CD4-positive, CD25-positive, alpha-beta regulatory T cell (primary cell): ENCODE measurements at regions not wholly inside any gene's neighbourhood (a gene's known extent, or its start where the extent isn't known, plus 50 kb on each side); places are given as distances from the start of the nearest gene placed in this dataset.
A peak's percentile ranks its signal among the peaks of the same experiment; 100 is the strongest.

Source experiments
- ATAC-seq, 2 donors: fragments of 150-1000 bp; cut with Tn5 transposase; one replicate each; pipeline ENCODE4 v1.10.0; 2021; ENCODE audit warnings: low read depth in 2 of 2, moderate number of reproducible peaks in 2 of 2, moderate library complexity in 1 of 2
- DNase-seq, 3 donors: peaks; one replicate each; pipeline versions ENCODE4 v3.0.0 to v3.0.0-alpha.2; 2012 to 2022; ENCODE audit warnings: mixed read lengths in 1 of 3
- H3K27ac ChIP-seq: one replicate; pipeline ENCODE4 v1.7.0; 2013; ENCODE audit warnings: mild to moderate bottlenecking, low read length; ENCODE audit not compliant: insufficient read depth, poor library complexity, severe bottlenecking
- H3K27me3 ChIP-seq: one replicate; pipeline ENCODE4 v1.7.0; 2013; ENCODE audit warnings: low read length; ENCODE audit not compliant: control insufficient read depth, insufficient read depth
- H3K36me3 ChIP-seq: one replicate; pipeline ENCODE4 v1.7.0; 2013; ENCODE audit warnings: mild to moderate bottlenecking, low read length, moderate library complexity; ENCODE audit not compliant: control insufficient read depth, insufficient read depth
- H3K4me1 ChIP-seq: 2 replicates; pipeline ENCODE4 v1.7.0; 2013; ENCODE audit warnings: mild to moderate bottlenecking, low read length; ENCODE audit not compliant: insufficient read depth, control insufficient read depth, poor library complexity, severe bottlenecking
- H3K4me3 ChIP-seq: one replicate; pipeline ENCODE4 v1.7.0; 2013; ENCODE audit warnings: low read depth, mild to moderate bottlenecking, low read length, moderate library complexity
- H3K9me3 ChIP-seq, 2 experiments: 1 replicate in 1 of 2; 2 replicates in 1 of 2; pipeline ENCODE4 v1.7.0; 2013; ENCODE audit warnings: low read length in 2 of 2, mild to moderate bottlenecking in 1 of 2, moderate library complexity in 1 of 2; ENCODE audit not compliant: control insufficient read depth in 2 of 2
- H3K27ac Mint-ChIP-seq, 3 donors: one replicate each; pipeline ENCODE4 v1.8.0; 2020 to 2022; ENCODE audit warnings: mild to moderate bottlenecking in 3 of 3, mixed read lengths in 3 of 3, moderate library complexity in 2 of 3
- H3K27me3 Mint-ChIP-seq: one replicate; pipeline ENCODE4 v1.8.0; 2022; ENCODE audit warnings: mild to moderate bottlenecking, mixed read lengths
- H3K36me3 Mint-ChIP-seq: one replicate; pipeline ENCODE4 v1.8.0; 2020; ENCODE audit warnings: mixed read lengths
- H3K4me1 Mint-ChIP-seq, 4 donors: one replicate each; pipeline ENCODE4 v1.8.0; 2020 to 2022; ENCODE audit warnings: mixed read lengths in 4 of 4, mild to moderate bottlenecking in 1 of 4
- H3K4me3 Mint-ChIP-seq, 4 donors: one replicate each; pipeline ENCODE4 v1.8.0; 2020 to 2022; ENCODE audit warnings: mild to moderate bottlenecking in 4 of 4, mixed read lengths in 4 of 4, moderate library complexity in 3 of 4
- H3K9me3 Mint-ChIP-seq, 7 donors: one replicate each; pipeline ENCODE4 v1.8.0; 2020 to 2022; ENCODE audit warnings: mixed read lengths in 7 of 7, mild to moderate bottlenecking in 3 of 7, moderate library complexity in 2 of 7

GRCh38 chr18:70892381-70892780, 603.5 kb downstream of the SOCS6 start:
- Mint-ChIP-seq H3K36me3 (no peaks in the 10 kb centered on the region), H3K27ac (no peak overlapping the region)

GRCh38 chr18:70870292-70870691, 581.4 kb downstream of the SOCS6 start:
- Histone ChIP-seq H3K4me3 (no peak overlapping the region), H3K4me1 (no peaks in the 10 kb centered on the region)

More at GRCh38 chr18:70892381-70892780, 603.5 kb downstream of the SOCS6 start:
- H3K4me1 ChIP-seq, result no peaks in the 10 kb centered on the region
- no peak overlapping the region for H3K4me3 Mint-ChIP-seq
- no peak overlapping the region for H3K27ac ChIP-seq
- no peak for DNase-seq
- no peaks in the 10 kb centered on the region for H3K27me3 Mint-ChIP-seq
- H3K4me3 ChIP-seq, result no peak overlapping the region
- no peaks in the 10 kb centered on the region for H3K36me3 ChIP-seq
- H3K4me1 Mint-ChIP-seq, result no peaks in the 10 kb centered on the region
- no peaks in the 10 kb centered on the region for H3K9me3 ChIP-seq
- H3K27me3 ChIP-seq, result no peaks in the 10 kb centered on the region
- no peak for ATAC-seq
- peaks cover 0 to 6% (median 3%) of the 10 kb centered on the region in 7 donors for H3K9me3 Mint-ChIP-seq

GRCh38 chr18:70848329-70848728, 559.5 kb downstream of the SOCS6 start:
- no peak overlapping the region for H3K27ac ChIP-seq
- no peaks in the 10 kb centered on the region for H3K9me3 ChIP-seq
- H3K4me3 Mint-ChIP-seq, result no peak overlapping the region
- no peaks in the 10 kb centered on the region for H3K27me3 ChIP-seq
- H3K36me3 Mint-ChIP-seq, result no peaks in the 10 kb centered on the region
- no peak for ATAC-seq
- DNase-seq, result no peak
- peaks cover 0 to 3% (median 0%) of the 10 kb centered on the region in 4 donors for H3K4me1 Mint-ChIP-seq
- H3K4me1 ChIP-seq, result no peaks in the 10 kb centered on the region
- no peaks in the 10 kb centered on the region for H3K27me3 Mint-ChIP-seq
- peaks cover 0 to 2% (median 0%) of the 10 kb centered on the region in 7 donors for H3K9me3 Mint-ChIP-seq
- no peak overlapping the region for H3K27ac Mint-ChIP-seq
- no peak overlapping the region for H3K4me3 ChIP-seq
- H3K36me3 ChIP-seq, result no peaks in the 10 kb centered on the region

More at GRCh38 chr18:70870292-70870691, 581.4 kb downstream of the SOCS6 start:
- peaks cover 3% of the 10 kb centered on the region for H3K36me3 Mint-ChIP-seq
- ATAC-seq (no peak), DNase-seq (no peak)
- peaks cover 3 to 17% (median 4%) of the 10 kb centered on the region in 7 donors for H3K9me3 Mint-ChIP-seq
- no peak overlapping the region for H3K27ac Mint-ChIP-seq
- Histone ChIP-seq H3K9me3 (no peaks in the 10 kb centered on the region), H3K27ac (no peak overlapping the region), H3K36me3 (no peaks in the 10 kb centered on the region), H3K27me3 (no peaks in the 10 kb centered on the region)
- peaks cover 4% of the 10 kb centered on the region for H3K27me3 Mint-ChIP-seq
- H3K4me1 Mint-ChIP-seq, result no peaks in the 10 kb centered on the region
- no peak overlapping the region for H3K4me3 Mint-ChIP-seq

DNA sequence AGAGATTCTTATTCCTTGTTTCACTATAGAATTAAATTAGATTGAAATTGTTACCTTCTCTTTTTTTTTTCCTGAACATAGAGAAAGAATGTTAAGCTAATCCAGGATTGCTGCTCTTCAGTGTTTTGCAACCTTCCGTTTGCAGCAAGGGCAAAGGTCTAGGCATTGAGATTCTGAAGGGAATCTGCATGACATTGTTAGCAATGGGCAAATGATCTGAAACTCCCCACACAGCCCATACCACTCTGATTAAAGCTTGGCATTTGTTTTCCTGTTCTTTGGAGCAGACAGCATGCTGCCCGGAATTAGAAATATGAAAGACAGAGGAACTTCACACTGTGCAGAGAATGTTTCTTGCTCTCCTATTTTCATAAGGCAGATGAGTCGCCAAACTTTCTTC, 551.8 kb downstream of the SOCS6 start:
- no peaks in the 10 kb centered on the region for H3K9me3 ChIP-seq
- no peak overlapping the region for H3K4me3 ChIP-seq
- H3K36me3 ChIP-seq, result no peaks in the 10 kb centered on the region
- peaks cover 2% of the 10 kb centered on the region for H3K27me3 ChIP-seq
- Mint-ChIP-seq H3K4me1 (no peaks in the 10 kb centered on the region), H3K27ac (no peak overlapping the region), H3K27me3 (no peaks in the 10 kb centered on the region), H3K36me3 (no peaks in the 10 kb centered on the region), H3K4me3 (no peak overlapping the region), H3K9me3 (peaks cover 0 to 3% (median 0%) of the 10 kb centered on the region in 7 donors)
- no peaks in the 10 kb centered on the region for H3K4me1 ChIP-seq
- H3K27ac ChIP-seq, result no peak overlapping the region
- DNase-seq (no peak), ATAC-seq (no peak)

DNA sequence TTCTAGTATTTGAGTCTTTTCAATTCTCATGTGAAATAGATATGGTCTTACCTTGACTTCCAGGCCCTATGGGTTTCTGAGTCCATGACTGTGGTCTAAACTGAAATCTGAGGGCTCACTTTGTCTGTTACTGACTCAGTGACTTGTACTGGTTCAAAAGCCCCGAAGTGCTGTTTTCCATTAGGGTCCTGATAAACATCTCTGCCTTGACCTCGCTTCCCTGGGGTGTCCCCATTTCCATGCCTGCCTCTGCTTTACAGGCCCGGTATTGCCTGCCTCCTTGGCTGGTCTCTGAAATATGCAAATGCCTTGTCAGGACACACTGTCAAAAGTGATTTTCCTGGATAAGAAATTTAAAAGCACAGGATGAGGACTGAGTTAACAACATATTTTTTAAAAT, 538.8 kb downstream of the SOCS6 start:
- Histone ChIP-seq H3K27ac (no peak overlapping the region), H3K4me1 (no peaks in the 10 kb centered on the region), H3K27me3 (no peaks in the 10 kb centered on the region), H3K9me3 (no peaks in the 10 kb centered on the region), H3K4me3 (no peak overlapping the region), H3K36me3 (no peaks in the 10 kb centered on the region)
- H3K4me3 Mint-ChIP-seq, result no peak overlapping the region
- DNase-seq (no peak), ATAC-seq (no peak)
- peaks cover 0 to 5% (median 2%) of the 10 kb centered on the region in 4 donors for H3K4me1 Mint-ChIP-seq
- no peaks in the 10 kb centered on the region for H3K27me3 Mint-ChIP-seq
- no peaks in the 10 kb centered on the region for H3K36me3 Mint-ChIP-seq
- peak overlapping the region in 2 of 3 donors; percentile 37 to 57 for H3K27ac Mint-ChIP-seq
- peaks cover 0 to 3% (median 1%) of the 10 kb centered on the region in 7 donors for H3K9me3 Mint-ChIP-seq

DNA sequence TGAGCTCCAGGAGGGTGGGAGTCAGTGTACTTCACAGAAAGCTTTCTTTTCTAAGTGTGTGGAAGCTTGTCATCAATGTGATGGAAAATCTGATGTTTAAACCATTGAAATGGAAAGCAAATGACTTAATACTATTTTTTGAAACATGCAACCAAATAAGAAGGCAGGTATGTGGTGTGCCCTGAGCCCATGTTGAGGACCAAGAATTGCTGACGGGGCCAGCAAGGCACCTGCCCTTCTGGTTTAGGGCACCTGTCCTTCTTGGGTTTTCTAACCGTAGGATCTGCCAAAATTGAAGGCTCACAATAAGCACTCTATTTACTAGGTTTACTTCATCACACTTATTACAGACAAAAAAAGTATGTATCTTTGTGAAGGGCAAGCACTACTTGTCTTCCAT, 537.7 kb downstream of the SOCS6 start:
- Mint-ChIP-seq H3K4me1 (peaks cover under 1 to 5% (median 2%) of the 10 kb centered on the region in 4 donors), H3K9me3 (peaks cover 0 to 2% (median 0%) of the 10 kb centered on the region in 7 donors), H3K27me3 (no peaks in the 10 kb centered on the region), H3K4me3 (no peak overlapping the region), H3K27ac (no peak overlapping the region), H3K36me3 (no peaks in the 10 kb centered on the region)
- Histone ChIP-seq H3K4me3 (no peak overlapping the region), H3K27me3 (no peaks in the 10 kb centered on the region), H3K9me3 (no peaks in the 10 kb centered on the region), H3K36me3 (no peaks in the 10 kb centered on the region), H3K27ac (no peak overlapping the region), H3K4me1 (no peaks in the 10 kb centered on the region)
- ATAC-seq (no peak), DNase-seq (no peak)

DNA sequence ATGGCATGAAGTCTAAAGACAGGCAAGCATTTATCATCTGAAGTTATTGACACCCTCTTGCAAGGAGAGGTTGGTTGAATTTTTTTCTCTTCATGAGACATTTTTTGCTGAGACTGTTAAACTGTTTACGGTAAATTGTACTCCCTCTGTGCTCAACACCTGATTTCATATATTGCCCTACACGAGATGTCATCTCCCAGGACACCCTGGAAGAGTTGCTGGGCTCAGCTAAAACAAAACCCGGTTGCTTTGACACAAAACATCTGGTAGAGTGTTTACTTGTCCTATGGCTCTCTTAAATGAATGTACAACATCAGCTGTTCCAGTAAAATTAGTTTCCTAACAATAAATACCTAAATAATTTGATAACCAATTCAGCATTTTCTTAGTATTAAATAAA, 533.8 kb downstream of the SOCS6 start:
- no peak for DNase-seq
- Mint-ChIP-seq H3K27ac (no peak overlapping the region), H3K36me3 (no peaks in the 10 kb centered on the region), H3K27me3 (no peaks in the 10 kb centered on the region), H3K9me3 (peaks cover 0 to 5% (median 1%) of the 10 kb centered on the region in 7 donors), H3K4me3 (no peak overlapping the region), H3K4me1 (peaks cover 4 to 14% (median 5%) of the 10 kb centered on the region in 4 donors)
- H3K27ac ChIP-seq, result no peak overlapping the region
- no peaks in the 10 kb centered on the region for H3K4me1 ChIP-seq
- ATAC-seq, result no peak
- H3K36me3 ChIP-seq, result no peaks in the 10 kb centered on the region
- no peaks in the 10 kb centered on the region for H3K27me3 ChIP-seq
- no peak overlapping the region for H3K4me3 ChIP-seq
- H3K9me3 ChIP-seq, result peaks cover 0 to under 1% of the 10 kb centered on the region in 2 experiments

GRCh38 chr18:70822117-70822516, 533.3 kb downstream of the SOCS6 start:
- H3K27ac ChIP-seq, result no peak overlapping the region
- H3K4me3 Mint-ChIP-seq, result no peak overlapping the region
- H3K27ac Mint-ChIP-seq, result no peak overlapping the region
- no peaks in the 10 kb centered on the region for H3K36me3 Mint-ChIP-seq
- peaks cover 0 to 5% (median 3%) of the 10 kb centered on the region in 7 donors for H3K9me3 Mint-ChIP-seq
- H3K27me3 ChIP-seq, result no peaks in the 10 kb centered on the region
- no peak overlapping the region for H3K4me3 ChIP-seq
- no peaks in the 10 kb centered on the region for H3K4me1 ChIP-seq
- H3K4me1 Mint-ChIP-seq, result peaks cover 4 to 11% (median 5%) of the 10 kb centered on the region in 4 donors
- DNase-seq (no peak), ATAC-seq (no peak)
- no peaks in the 10 kb centered on the region for H3K36me3 ChIP-seq
- H3K9me3 ChIP-seq, result peaks cover 0 to 2% of the 10 kb centered on the region in 2 experiments
- H3K27me3 Mint-ChIP-seq, result no peaks in the 10 kb centered on the region
